ENCODE measurements at regions not wholly inside any gene's neighbourhood (a gene's known extent, or its start where the extent isn't known, plus 50 kb on each side); places are given as distances from the start of the nearest gene placed in this dataset.
A peak's percentile ranks its signal among the peaks of the same experiment; 100 is the strongest.

- no peak for ATAC-seq
These were observed 89.1 kb downstream of the BBS10 start for GRCh38 chr12:76259106-76259505.

GRCh38 chr12:76256904-76257303 is 91.3 kb downstream of the BBS10 start:
- ATAC-seq (no peak), DNase-seq (no peak)

More at GRCh38 chr12:76259106-76259505, 89.1 kb downstream of the BBS10 start:
- DNase-seq, result no peak

GRCh38 chr12:76256321-76256720 is 91.9 kb downstream of the BBS10 start:
- DNase-seq, result no peak
- no peak for ATAC-seq

- ATAC-seq, result no peak
- DNase-seq, result no peak
These were observed 92.5 kb downstream of the BBS10 start for GRCh38 chr12:76255692-76256091.

GRCh38 chr12:76255281-76255680 is 92.9 kb downstream of the BBS10 start:
- no peak for ATAC-seq
- DNase-seq, result no peak

GRCh38 chr12:76252031-76252430 is 96.2 kb downstream of the BBS10 start:
- no peak for ATAC-seq
- DNase-seq, result no peak

- DNase-seq (no peak), ATAC-seq (no peak)
These were observed 98.0 kb downstream of the BBS10 start for GRCh38 chr12:76250256-76250655.

- no peak for DNase-seq
These were observed 98.7 kb downstream of the BBS10 start for GRCh38 chr12:76249501-76249900.

GRCh38 chr12:76247992-76248391 is 100.2 kb downstream of the BBS10 start:
- DNase-seq (no peak), ATAC-seq (no peak)

More at GRCh38 chr12:76249501-76249900, 98.7 kb downstream of the BBS10 start:
- ATAC-seq, result no peak

- ATAC-seq (no peak), DNase-seq (no peak)
These were observed 101.1 kb downstream of the BBS10 start for GRCh38 chr12:76247026-76247646.

- ATAC-seq (no peak), DNase-seq (no peak)
These were observed 101.6 kb downstream of the BBS10 start for GRCh38 chr12:76246611-76247010.

- ATAC-seq (no peak), DNase-seq (no peak)
These were observed 103.9 kb downstream of the BBS10 start for GRCh38 chr12:76244300-76244699.

GRCh38 chr12:76242813-76243550 is 105.2 kb downstream of the BBS10 start:
- no peak for ATAC-seq

GRCh38 chr12:76241371-76241770 is 106.8 kb downstream of the BBS10 start:
- DNase-seq (no peak), ATAC-seq (no peak)

More at GRCh38 chr12:76242813-76243550, 105.2 kb downstream of the BBS10 start:
- DNase-seq, result no peak

- DNase-seq (no peak), ATAC-seq (no peak)
These were observed 107.9 kb downstream of the BBS10 start for GRCh38 chr12:76240281-76240680.

GRCh38 chr12:76238688-76239087 is 109.5 kb downstream of the BBS10 start:
- ATAC-seq (no peak), DNase-seq (no peak)

GRCh38 chr12:76237086-76237701 is 111.0 kb downstream of the BBS10 start:
- DNase-seq (no peak), ATAC-seq (no peak)

- DNase-seq, result no peak
- ATAC-seq, result peak; percentile 16
These were observed 111.6 kb downstream of the BBS10 start for GRCh38 chr12:76236640-76237039.

GRCh38 chr12:76234741-76235140 is 113.5 kb downstream of the BBS10 start:
- DNase-seq, result no peak
- no peak for ATAC-seq

GRCh38 chr12:76232013-76232412 is 116.2 kb downstream of the BBS10 start:
- no peak for ATAC-seq
- no peak for DNase-seq

- ATAC-seq, result no peak
- DNase-seq, result no peak
These were observed 121.3 kb downstream of the BBS10 start for GRCh38 chr12:76226956-76227355.

- DNase-seq, result no peak
- ATAC-seq, result no peak
These were observed 121.8 kb downstream of the BBS10 start for GRCh38 chr12:76226397-76226796.

GRCh38 chr12:76223869-76224268 is 124.3 kb downstream of the BBS10 start:
- no peak for DNase-seq
- no peak for ATAC-seq
